PC-9 (cell line): ENCODE measurements at regions not wholly inside any gene's neighbourhood (a gene's known extent, or its start where the extent isn't known, plus 50 kb on each side); places are given as distances from the start of the nearest gene placed in this dataset.

ENCODE experiments used
- EZH2 ChIP-seq: fragments of 200-600 bp; sonication (generic); IDR thresholded peaks from 2 replicates; pipeline ENCODE4 v1.8.0; 2017; ENCODE audit warnings: antibody characterized with exemption, low read depth
- TF ChIP-seq, protein P1 (sequence below): fragments of 200-600 bp; sonication (generic); conservative IDR thresholded peaks from 2 replicates; pipeline ENCODE4 v1.6.1; 2017; ENCODE audit warnings: mixed run types, antibody characterized with exemption, mild to moderate bottlenecking, moderate library complexity

DNA sequence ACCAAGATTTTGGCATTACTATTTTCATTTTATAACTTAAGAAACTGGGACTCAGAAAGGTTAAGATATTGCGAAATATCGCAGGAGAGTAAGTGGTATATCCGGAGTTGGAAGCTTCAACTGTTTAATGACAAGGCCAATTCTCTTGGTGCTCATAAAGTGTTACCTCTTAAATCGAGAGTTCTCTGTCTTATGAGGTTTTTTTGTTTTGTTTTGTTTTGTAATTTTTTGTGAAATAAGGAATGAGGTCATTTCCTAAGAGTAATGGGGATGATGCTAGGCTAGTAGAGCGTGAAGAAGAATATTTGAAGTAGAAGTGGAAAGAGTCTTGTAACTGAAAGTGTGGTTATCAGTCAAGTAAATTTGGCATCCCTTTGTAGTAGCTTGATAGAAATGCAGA, 183.2 kb upstream of the DAB2 start:
- TF ChIP-seq, protein P1, sequence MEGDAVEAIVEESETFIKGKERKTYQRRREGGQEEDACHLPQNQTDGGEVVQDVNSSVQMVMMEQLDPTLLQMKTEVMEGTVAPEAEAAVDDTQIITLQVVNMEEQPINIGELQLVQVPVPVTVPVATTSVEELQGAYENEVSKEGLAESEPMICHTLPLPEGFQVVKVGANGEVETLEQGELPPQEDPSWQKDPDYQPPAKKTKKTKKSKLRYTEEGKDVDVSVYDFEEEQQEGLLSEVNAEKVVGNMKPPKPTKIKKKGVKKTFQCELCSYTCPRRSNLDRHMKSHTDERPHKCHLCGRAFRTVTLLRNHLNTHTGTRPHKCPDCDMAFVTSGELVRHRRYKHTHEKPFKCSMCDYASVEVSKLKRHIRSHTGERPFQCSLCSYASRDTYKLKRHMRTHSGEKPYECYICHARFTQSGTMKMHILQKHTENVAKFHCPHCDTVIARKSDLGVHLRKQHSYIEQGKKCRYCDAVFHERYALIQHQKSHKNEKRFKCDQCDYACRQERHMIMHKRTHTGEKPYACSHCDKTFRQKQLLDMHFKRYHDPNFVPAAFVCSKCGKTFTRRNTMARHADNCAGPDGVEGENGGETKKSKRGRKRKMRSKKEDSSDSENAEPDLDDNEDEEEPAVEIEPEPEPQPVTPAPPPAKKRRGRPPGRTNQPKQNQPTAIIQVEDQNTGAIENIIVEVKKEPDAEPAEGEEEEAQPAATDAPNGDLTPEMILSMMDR: no peak
- TF ChIP-seq EZH2: no peak
